Left ventricle myocardium inferior (tissue), 1 donor: ENCODE measurements at regions not wholly inside any gene's neighbourhood (a gene's known extent, or its start where the extent isn't known, plus 50 kb on each side); places are given as distances from the start of the nearest gene placed in this dataset.

Experiments
- DNase-seq: peaks from one replicate; pipeline ENCODE4 v3.0.0-alpha.2; 2020
- H3K27ac ChIP-seq: fragments of 200-600 bp; replicated peaks from 2 replicates; pipeline ENCODE4 v1.8.0; 2021
- H3K27me3 ChIP-seq: fragments of 200-600 bp; 2 replicates; pipeline ENCODE4 v1.8.0; 2021; ENCODE audit warnings: low read depth
- H3K36me3 ChIP-seq: fragments of 200-600 bp; 2 replicates; pipeline ENCODE4 v1.8.0; 2021
- H3K4me1 ChIP-seq: fragments of 200-600 bp; 2 replicates; pipeline ENCODE4 v1.8.0; 2021
- H3K4me3 ChIP-seq: fragments of 200-600 bp; 2 replicates; pipeline ENCODE4 v1.8.0; 2021; ENCODE audit warnings: mild to moderate bottlenecking, moderate library complexity
- H3K9me3 ChIP-seq: fragments of 200-600 bp; replicated peaks from 2 replicates; pipeline ENCODE4 v1.8.0; 2021
- CTCF ChIP-seq: fragments of 200-600 bp; IDR thresholded peaks from 2 replicates; pipeline ENCODE4 v1.8.0; 2021; ENCODE audit warnings: antibody characterized with exemption, mild to moderate bottlenecking, borderline replicate concordance
- intact Hi-C: fragments of 100-400 bp; cut with micrococcal nuclease; formaldehyde crosslinking; loops from one replicate; pipeline ENCODE4 v1.11.0; 2022
- donor health status: DM: no; HTN: yes; CAD: no; lungs with severe emphysema.

GRCh38 chr14:66056268-66056907 is 429.8 kb upstream of the CCDC196 start:
- Histone ChIP-seq H3K9me3 (peaks cover 9% of the 10 kb centered on the region), H3K4me1 (no peaks in the 10 kb centered on the region), H3K36me3 (no peaks in the 10 kb centered on the region), H3K27me3 (no peaks in the 10 kb centered on the region), H3K4me3 (no peak overlapping the region), H3K27ac (no peak overlapping the region)
- intact Hi-C loops: no loop called here
- DNase-seq: no peak
- TF ChIP-seq CTCF: no peak

GRCh38 chr14:66056926-66057552 is 429.1 kb upstream of the CCDC196 start:
- no peaks in the 10 kb centered on the region for H3K27me3 ChIP-seq
- H3K27ac ChIP-seq: no peak overlapping the region
- TF ChIP-seq CTCF: no peak
- intact Hi-C loops: no loop called here
- H3K36me3 ChIP-seq: no peaks in the 10 kb centered on the region
- no peak for DNase-seq
- H3K9me3 ChIP-seq: peaks cover 9% of the 10 kb centered on the region
- no peak overlapping the region for H3K4me3 ChIP-seq
- no peaks in the 10 kb centered on the region for H3K4me1 ChIP-seq

- no peaks in the 10 kb centered on the region for H3K4me1 ChIP-seq
- H3K9me3 ChIP-seq: no peaks in the 10 kb centered on the region
- no peaks in the 10 kb centered on the region for H3K36me3 ChIP-seq
- no peak overlapping the region for H3K4me3 ChIP-seq
- no peak for TF ChIP-seq CTCF
- intact Hi-C loops: no loop called here
- peaks cover 16% of the 10 kb centered on the region for H3K27me3 ChIP-seq
- DNase-seq: no peak
- H3K27ac ChIP-seq: no peak overlapping the region
Observed at GRCh38 chr14:66065188-66065587, 421.0 kb upstream of the CCDC196 start.

- DNase-seq: no peak
- no peaks in the 10 kb centered on the region for H3K4me1 ChIP-seq
- no peak overlapping the region for H3K4me3 ChIP-seq
- TF ChIP-seq CTCF: no peak
- H3K27me3 ChIP-seq: peaks cover 29% of the 10 kb centered on the region
- no peaks in the 10 kb centered on the region for H3K9me3 ChIP-seq
- no peak overlapping the region for H3K27ac ChIP-seq
- intact Hi-C loops: no loop called here
- no peaks in the 10 kb centered on the region for H3K36me3 ChIP-seq
Observed at GRCh38 chr14:66066981-66067776, 419.0 kb upstream of the CCDC196 start.

GRCh38 chr14:66069036-66069435 is 417.1 kb upstream of the CCDC196 start:
- no peaks in the 10 kb centered on the region for H3K4me1 ChIP-seq
- no peaks in the 10 kb centered on the region for H3K9me3 ChIP-seq
- no peaks in the 10 kb centered on the region for H3K36me3 ChIP-seq
- intact Hi-C loops: no loop called here
- no peak for TF ChIP-seq CTCF
- no peak overlapping the region for H3K27ac ChIP-seq
- no peak for DNase-seq
- peaks cover 31% of the 10 kb centered on the region for H3K27me3 ChIP-seq
- H3K4me3 ChIP-seq: no peak overlapping the region
